H1 (cell line): ENCODE measurements at regions not wholly inside any gene's neighbourhood (a gene's known extent, or its start where the extent isn't known, plus 50 kb on each side); places are given as distances from the start of the nearest gene placed in this dataset.
A peak's percentile ranks its signal among the peaks of the same experiment; 100 is the strongest.

ENCODE experiments used
- CTCF ChIA-PET: fragments of 300-600 bp; sonication (Branson Sonifier 250); formaldehyde crosslinking; loops from one replicate; lab custom pipeline; 2021; ENCODE audit not compliant: partially characterized antibody; lab: Charles Lee
- POLR2A ChIA-PET: fragments of 300-600 bp; sonication (Branson Sonifier 250); formaldehyde crosslinking; loops from one replicate; lab custom pipeline; 2021; ENCODE audit warnings: inconsistent platforms; ENCODE audit not compliant: partially characterized antibody; lab: Charles Lee
- DNase-seq, 2 experiments: peaks; one replicate each; pipeline versions ENCODE4 v3.0.0 to v3.0.0-alpha.2; 2010 to 2022; ENCODE audit warnings: low spot score in 2 of 2, low read depth in 1 of 2, mixed read lengths in 1 of 2
- FAIRE-seq: peaks from 2 replicates; lab custom pipeline; 2011; peaks lifted over from hg19 to GRCh38; lab: Jason Lieb, UNC
- H2AFZ ChIP-seq: 2 replicates; pipeline ENCODE4 v1.8.1; 2012; ENCODE audit warnings: low read length, inconsistent platforms
- H2AK5ac ChIP-seq: 2 replicates; pipeline ENCODE4 v1.6.1; 2013; ENCODE audit warnings: low read depth, low read length
- H2BK120ac ChIP-seq: replicated peaks from 2 replicates; pipeline ENCODE3; 2013; ENCODE audit warnings: low read depth, low read length, inconsistent platforms
- H2BK12ac ChIP-seq: 2 replicates; pipeline ENCODE4 v1.6.1; 2013; ENCODE audit warnings: low read depth, low read length
- H2BK15ac ChIP-seq: 2 replicates; pipeline ENCODE4 v1.6.1; 2013; ENCODE audit warnings: low read length
- H2BK20ac ChIP-seq: 2 replicates; pipeline ENCODE4 v1.6.1; 2013; ENCODE audit warnings: low read length
- H2BK5ac ChIP-seq: 2 replicates; pipeline ENCODE4 v1.6.1; 2013; ENCODE audit warnings: low read depth, low read length
- H3K14ac ChIP-seq: 2 replicates; pipeline ENCODE4 v1.6.1; 2013; ENCODE audit warnings: inconsistent platforms; ENCODE audit not compliant: insufficient read length
- H3K18ac ChIP-seq: 2 replicates; pipeline ENCODE4 v1.6.1; 2013; ENCODE audit warnings: low read length; ENCODE audit errors: extremely low read depth
- H3K23ac ChIP-seq: 2 replicates; pipeline ENCODE4 v1.6.1; 2013; ENCODE audit warnings: inconsistent platforms; ENCODE audit not compliant: insufficient read length
- H3K23me2 ChIP-seq: 2 replicates; pipeline ENCODE4 v1.6.1; 2013; ENCODE audit warnings: low read depth, low read length
- H3K27ac ChIP-seq: 2 replicates; pipeline ENCODE4 v1.6.1; 2011; ENCODE audit warnings: low read depth, low read length, inconsistent platforms
- H3K27me3 ChIP-seq, 4 experiments: replicated peaks in 1 of 4; 1 replicate in 1 of 4; 2 replicates in 3 of 4; pipeline versions ENCODE4 v1.6.1 to v1.8.1; 2011 to 2013; ENCODE audit warnings: low read length in 3 of 4, mild to moderate bottlenecking in 3 of 4, inconsistent platforms in 2 of 4, mixed read lengths in 2 of 4, moderate library complexity in 1 of 4; ENCODE audit not compliant: control insufficient read depth in 3 of 4, insufficient read depth in 3 of 4; ENCODE audit errors: extremely low read depth in 1 of 4
- H3K36me3 ChIP-seq, 4 experiments: 2 replicates each; pipeline versions ENCODE4 v1.6.1 to v1.8.1; 2011 to 2013; ENCODE audit warnings: mild to moderate bottlenecking in 4 of 4, low read length in 3 of 4, moderate library complexity in 2 of 4, control low read depth in 1 of 4, inconsistent platforms in 1 of 4; ENCODE audit not compliant: insufficient read depth in 4 of 4, control insufficient read depth in 2 of 4
- H3K4ac ChIP-seq: replicated peaks from 2 replicates; pipeline ENCODE3; 2013; ENCODE audit warnings: low read length, low read depth, mixed read lengths, inconsistent platforms; ENCODE audit not compliant: insufficient read length
- H3K4me1 ChIP-seq, 4 experiments: replicated peaks in 1 of 4; 1 replicate in 1 of 4; 2 replicates in 3 of 4; pipeline versions ENCODE4 v1.6.1 to v1.8.1; 2011 to 2013; ENCODE audit warnings: low read length in 3 of 4, inconsistent platforms in 2 of 4, mixed read lengths in 1 of 4; ENCODE audit not compliant: insufficient read depth in 4 of 4, control insufficient read depth in 3 of 4
- H3K4me2 ChIP-seq, 2 experiments: 2 replicates each; pipeline versions ENCODE4 v1.6.1 to v1.8.1; 2011 to 2013; ENCODE audit warnings: low read depth in 2 of 2, low read length in 2 of 2, control low read depth in 1 of 2, inconsistent platforms in 1 of 2, mild to moderate bottlenecking in 1 of 2; ENCODE audit not compliant: insufficient read depth in 1 of 2
- H3K4me3 ChIP-seq, 4 experiments: fragments of 200-600, 300-600 bp in 1 of 4; sonication (generic), shearing (Covaris generic), sonication (Bioruptor Twin) in 1 of 4; 2 replicates each; pipeline versions ENCODE4 v1.5.1 to v1.8.1; 2011 to 2016; ENCODE audit warnings: low read length in 4 of 4, low read depth in 3 of 4, control low read depth in 2 of 4, inconsistent platforms in 2 of 4, mild to moderate bottlenecking in 2 of 4, mixed read lengths in 1 of 4, moderate library complexity in 1 of 4; ENCODE audit not compliant: insufficient read depth in 2 of 4; ENCODE audit errors: extremely low read depth in 1 of 4
- H3K56ac ChIP-seq: replicated peaks from 2 replicates; pipeline ENCODE3; 2013; ENCODE audit warnings: low read depth, mild to moderate bottlenecking, mixed read lengths, low read length, inconsistent platforms; ENCODE audit not compliant: insufficient read length
- H3K79me1 ChIP-seq: 2 replicates; pipeline ENCODE4 v1.6.1; 2013; ENCODE audit warnings: low read depth, low read length, control low read depth
- H3K79me2 ChIP-seq, 2 experiments: 2 replicates each; pipeline versions ENCODE4 v1.6.1 to v1.8.1; 2012 to 2013; ENCODE audit warnings: low read length in 2 of 2, mild to moderate bottlenecking in 2 of 2, inconsistent platforms in 1 of 2; ENCODE audit not compliant: insufficient read depth in 2 of 2, control insufficient read depth in 1 of 2
- H3K9ac ChIP-seq, 4 experiments: replicated peaks in 1 of 4; 1 replicate in 1 of 4; 2 replicates in 3 of 4; pipeline versions ENCODE4 v1.6.1 to v1.8.1; 2011 to 2013; ENCODE audit warnings: low read depth in 3 of 4, low read length in 3 of 4, control low read depth in 2 of 4, mild to moderate bottlenecking in 2 of 4, moderate library complexity in 2 of 4, inconsistent platforms in 1 of 4; ENCODE audit errors: extremely low read depth in 1 of 4
- H3K9me3 ChIP-seq, 2 experiments: 2 replicates each; pipeline versions ENCODE4 v1.6.1 to v1.8.1; 2012 to 2013; ENCODE audit warnings: mild to moderate bottlenecking in 2 of 2, moderate library complexity in 2 of 2, control low read depth in 1 of 2, inconsistent platforms in 1 of 2, low read depth in 1 of 2, low read length in 1 of 2, mixed read lengths in 1 of 2; ENCODE audit not compliant: insufficient read depth in 2 of 2
- H4K20me1 ChIP-seq, 2 experiments: replicated peaks in 1 of 2; 2 replicates each; pipeline versions ENCODE3 to v1.8.1; 2011 to 2013; ENCODE audit warnings: inconsistent platforms in 2 of 2, low read length in 2 of 2, mild to moderate bottlenecking in 1 of 2; ENCODE audit not compliant: insufficient read depth in 2 of 2, control insufficient read depth in 1 of 2
- H4K5ac ChIP-seq: 2 replicates; pipeline ENCODE4 v1.6.1; 2013; ENCODE audit warnings: low read length, low read depth, mixed read lengths, inconsistent platforms; ENCODE audit not compliant: insufficient read length
- H4K8ac ChIP-seq: 2 replicates; pipeline ENCODE4 v1.8.0; 2013; ENCODE audit warnings: mild to moderate bottlenecking, moderate library complexity, low read length, inconsistent platforms; ENCODE audit not compliant: insufficient read depth; ENCODE audit errors: extremely low read depth
- H4K91ac ChIP-seq: replicated peaks from 2 replicates; pipeline ENCODE3; 2013; ENCODE audit warnings: low read length, mixed read lengths, inconsistent platforms; ENCODE audit not compliant: insufficient read length
- BACH1 ChIP-seq: IDR thresholded peaks from 2 replicates; pipeline ENCODE4 v1.6.1; 2012; ENCODE audit warnings: low read length, improper control_type of control experiment
- CTCF ChIP-seq, 3 experiments: IDR thresholded peaks; 1 replicate in 2 of 3; 2 replicates in 1 of 3; pipeline versions ENCODE4 v1.5.1 to v1.6.1; 2011; ENCODE audit warnings: low read length in 3 of 3, mild to moderate bottlenecking in 3 of 3, inconsistent platforms in 2 of 3, low read depth in 1 of 3, moderate library complexity in 1 of 3; ENCODE audit not compliant: insufficient read depth in 1 of 3; ENCODE audit errors: control extremely low read depth in 1 of 3
- GTF2F1 ChIP-seq: IDR thresholded peaks from 2 replicates; pipeline ENCODE4 v1.6.1; 2012; ENCODE audit warnings: low read depth, low read length, improper control_type of control experiment, borderline replicate concordance
- NRF1 ChIP-seq: IDR thresholded peaks from 2 replicates; pipeline ENCODE4 v1.6.1; 2011; ENCODE audit warnings: mild to moderate bottlenecking, low read depth, low read length, improper control_type of control experiment
- POLR2A ChIP-seq, 2 experiments: IDR thresholded peaks; 1 replicate in 1 of 2; 2 replicates in 1 of 2; pipeline ENCODE4 v1.6.1; 2011; ENCODE audit warnings: low read depth in 2 of 2, low read length in 2 of 2, mild to moderate bottlenecking in 2 of 2; ENCODE audit errors: control extremely low read depth in 1 of 2
- POLR2AphosphoS5 ChIP-seq: IDR thresholded peaks from 2 replicates; pipeline ENCODE4 v1.6.1; 2011; ENCODE audit warnings: low read depth, low read length
- POU5F1 ChIP-seq: IDR thresholded peaks from 2 replicates; pipeline ENCODE4 v1.6.1; 2011; ENCODE audit warnings: low read depth, mild to moderate bottlenecking, low read length, moderate library complexity
- WGBS, 2 experiments: shearing (Covaris generic) in 1 of 2; methylation state at CpG; one replicate each; pipeline versions ENCODE4 v1.1.6 to v1.1.7; 2013 to 2015; ENCODE audit warnings: low lambda C conversion rate in 2 of 2, mixed read lengths in 2 of 2, inconsistent platforms in 1 of 2, low coverage in 1 of 2, missing lambda C conversion rate in 1 of 2; ENCODE audit not compliant: insufficient replicate concordance in 2 of 2, insufficient coverage in 1 of 2, insufficient read length in 1 of 2; ENCODE audit errors: extremely low coverage in 1 of 2, missing lambda C conversion rate in 1 of 2; 5-methylcytosine and 5-hydroxymethylcytosine counted together

DNA sequence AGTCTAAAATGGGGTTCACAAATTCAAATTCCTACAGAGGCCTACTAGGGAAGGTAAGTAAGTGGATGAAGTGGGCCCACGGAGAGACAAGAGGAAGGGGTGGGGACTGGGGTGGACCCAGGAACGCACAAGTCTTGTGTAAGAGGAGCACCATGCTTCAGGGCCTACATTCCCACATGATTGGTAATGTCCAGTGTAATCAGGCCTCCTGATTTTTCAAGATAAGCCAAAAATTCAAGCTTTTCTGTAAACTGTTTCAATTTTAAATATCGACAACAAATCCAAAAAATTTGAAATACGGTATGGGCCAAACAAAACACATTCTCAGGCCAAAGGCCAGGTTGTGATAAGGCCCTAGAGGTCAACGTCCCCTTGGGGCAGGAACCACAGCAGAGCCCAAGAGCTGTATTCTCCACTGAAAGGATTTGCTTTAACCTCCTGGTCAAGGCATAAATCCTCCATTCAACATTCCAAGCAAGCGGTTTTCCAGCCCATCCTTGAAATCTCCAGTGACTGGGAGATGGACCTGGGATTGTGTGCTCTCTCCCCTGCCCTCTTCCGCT is 116.4 kb downstream of the TRIM29 start:
- POLR2A ChIA-PET = interaction anchor here (0.6 kb wide), 1 partner anchor 139 kb away, joined by 4 read pairs; no protein-coding TSS in a partner anchor
- H3K4me2 ChIP-seq = no peak overlapping the region
- no peak overlapping the region for H3K4ac ChIP-seq
- H2BK15ac ChIP-seq = 0 out of 2 replicates have a peak overlapping the region, but pooled peaks have one; percentile 18
- no peak overlapping the region for H2AFZ ChIP-seq
- H4K5ac ChIP-seq = no peak overlapping the region
- H3K79me1 ChIP-seq = no peaks in the 10 kb centered on the region
- H4K91ac ChIP-seq = no peak overlapping the region
- DNase-seq (no peak), FAIRE-seq (no peak)
- H3K79me2 ChIP-seq = no peaks in the 10 kb centered on the region
- H3K56ac ChIP-seq = no peak overlapping the region
- no peak overlapping the region for H2BK5ac ChIP-seq
- H3K27me3 ChIP-seq = 0 out of 7 replicates have a peak, but pooled peaks cover 0 to 2% (median 0%) of the 10 kb centered on the region in 4 experiments
- no peak overlapping the region for H2BK120ac ChIP-seq
- no peak overlapping the region for H2BK20ac ChIP-seq
- H3K23ac ChIP-seq = no peak overlapping the region
- H3K9ac ChIP-seq = no peak overlapping the region
- no peak overlapping the region for H3K18ac ChIP-seq
- no peak overlapping the region for H4K8ac ChIP-seq
- no peaks in the 10 kb centered on the region for H3K23me2 ChIP-seq
- no peaks in the 10 kb centered on the region for H4K20me1 ChIP-seq
- no peak overlapping the region for H2AK5ac ChIP-seq
- 91% methylated on average over 7 of the region's 7 CpGs; no CpG with 5 or more reads in 1 of the 2 experiments for WGBS, 2 experiments
- TF ChIP-seq POLR2A (IDR thresholded peaks at IDR 0.05; ENCODE audit: control extremely low read depth in 1 of 2, low read depth in 2 of 2, low read length in 2 of 2) (no peak), POU5F1 (no peak), GTF2F1 (no peak), BACH1 (no peak), NRF1 (no peak), CTCF (IDR thresholded peaks at IDR 0.05; ENCODE audit: control extremely low read depth in 1 of 3, insufficient read depth in 1 of 3, low read depth in 1 of 3, low read length in 3 of 3) (no peak), POLR2AphosphoS5 (no peak)
- CTCF ChIA-PET = no interaction called here
- H2BK12ac ChIP-seq = no peak overlapping the region
- no peaks in the 10 kb centered on the region for H3K9me3 ChIP-seq
- peaks cover 12 to 31% (median 17%) of the 10 kb centered on the region in 4 experiments for H3K4me1 ChIP-seq
- no peaks in the 10 kb centered on the region for H3K36me3 ChIP-seq
- H3K14ac ChIP-seq = no peak overlapping the region
- H3K4me3 ChIP-seq = no peak overlapping the region
- no peak overlapping the region for H3K27ac ChIP-seq
